ENCODE measurements at regions not wholly inside any gene's neighbourhood (a gene's known extent, or its start where the extent isn't known, plus 50 kb on each side); places are given as distances from the start of the nearest gene placed in this dataset.

DNA sequence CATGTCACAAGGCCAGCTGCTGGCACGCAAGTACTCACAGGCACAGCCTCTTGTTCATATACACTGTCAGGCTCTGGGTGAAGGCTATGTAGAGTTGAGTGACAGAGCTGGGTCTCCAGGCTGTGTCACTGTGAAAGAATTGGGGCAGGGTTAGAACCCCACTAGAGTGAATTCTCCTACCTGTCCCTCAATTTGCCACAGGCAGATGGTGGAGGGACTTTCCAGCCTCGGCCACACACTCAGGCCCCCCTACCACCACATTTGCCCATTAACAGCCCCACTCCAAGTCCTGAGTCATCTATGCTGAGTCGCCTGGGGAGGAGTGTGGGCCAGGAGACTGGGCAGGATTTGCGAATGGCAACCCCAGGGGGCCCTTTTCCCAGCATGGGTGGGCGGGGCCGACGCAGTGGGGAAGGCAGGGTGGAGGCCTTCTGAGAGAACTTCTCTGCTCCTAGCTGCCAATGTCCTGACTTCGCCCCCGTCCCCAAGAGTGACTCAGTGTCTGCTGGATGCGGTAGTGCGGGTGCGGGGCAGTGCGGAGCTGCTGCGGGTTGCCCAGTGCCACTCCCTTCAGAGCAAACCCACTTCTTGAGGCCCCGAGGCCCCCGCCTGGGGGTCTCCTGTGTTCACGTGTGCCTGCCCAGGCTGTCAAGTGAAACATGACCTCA lies 50.3 kb upstream of the PSD2 start:
- Mint-ChIP-seq H3K27ac (no peak overlapping the region), H3K4me3 (no peak overlapping the region), H3K27me3 (ENCODE audit: low read depth) (peaks cover 41% of the 10 kb centered on the region), H3K9me3 (no peaks in the 10 kb centered on the region), H3K36me3 (ENCODE audit: low read depth) (peaks cover 2% of the 10 kb centered on the region), H3K4me1 (ENCODE audit: low read depth) (peaks cover 11% of the 10 kb centered on the region)
- DNase-seq (ENCODE audit: low spot score), result peak; percentile 36

DNA sequence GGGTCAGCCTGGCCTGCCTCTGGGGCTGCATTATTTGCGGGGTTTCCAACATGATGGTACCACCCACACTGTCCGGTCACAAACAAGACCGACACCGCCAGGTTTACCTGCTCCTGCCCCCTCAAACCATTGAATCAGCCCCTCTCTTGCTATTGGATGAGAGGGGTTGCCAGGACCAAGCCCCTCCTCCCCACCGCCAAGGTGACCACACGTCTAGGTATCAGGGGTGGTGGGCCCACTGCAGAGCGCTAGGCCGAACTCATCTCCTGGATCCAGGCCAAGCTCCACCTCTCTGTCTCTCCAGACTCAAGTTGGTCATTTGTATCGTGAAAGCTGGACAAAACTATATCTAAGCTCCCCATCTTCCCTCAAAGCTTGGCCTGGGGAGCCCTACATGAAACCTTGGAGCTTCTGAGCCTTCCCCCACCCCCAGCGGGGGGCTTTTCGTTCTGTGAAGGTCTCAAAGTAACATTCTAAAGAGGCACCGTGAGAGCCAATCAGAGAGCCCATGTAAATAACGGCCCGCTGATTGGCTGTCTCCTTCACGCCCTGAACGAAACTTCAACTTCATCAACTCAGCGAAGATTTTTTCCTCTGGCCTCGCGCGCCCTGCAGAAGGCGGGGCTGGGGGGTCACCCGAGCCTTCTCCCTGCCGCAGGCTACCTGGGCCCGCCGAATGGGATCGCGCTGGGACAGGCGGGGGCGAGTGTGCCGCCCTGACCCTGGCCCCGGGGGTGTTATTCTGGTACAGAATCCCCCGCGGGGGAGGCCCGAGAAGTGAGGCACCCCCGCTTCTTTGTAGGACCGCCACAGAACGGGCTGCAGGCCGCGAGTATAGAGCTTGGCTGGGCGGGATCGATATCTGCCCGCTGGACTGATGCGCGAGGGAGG lies 49.6 kb upstream of the PSD2 start:
- Mint-ChIP-seq H3K36me3 (ENCODE audit: low read depth) (peaks cover 2% of the 10 kb centered on the region), H3K27me3 (ENCODE audit: low read depth) (peaks cover 44% of the 10 kb centered on the region), H3K9me3 (no peaks in the 10 kb centered on the region), H3K27ac (no peak overlapping the region), H3K4me1 (ENCODE audit: low read depth) (peaks cover 11% of the 10 kb centered on the region), H3K4me3 (peak overlapping the region; percentile 78)
- DNase-seq (ENCODE audit: low spot score), result peak; percentile 13

Measured in T-helper 2 cell treated with Interferon-gamma antibody and Interleukin-4, amounts not matched to agents 5 μg/mL and 100 μg/mL, for 36 hours (primary cell).